ENCODE measurements at regions not wholly inside any gene's neighbourhood (a gene's known extent, or its start where the extent isn't known, plus 50 kb on each side); places are given as distances from the start of the nearest gene placed in this dataset.

- DNase-seq = no peak
- no peaks in the 10 kb centered on the region for H3K36me3 ChIP-seq (ENCODE audit: low read depth, missing control alignments)
- no peak for TF ChIP-seq POLR2A (IDR thresholded peaks at IDR 0.05)
- no peak for TF ChIP-seq CTCF (IDR thresholded peaks at IDR 0.05)
- no peaks in the 10 kb centered on the region for H3K27me3 ChIP-seq
- WGBS, 2 donors = 48% methylated on average over 6 of the region's 6 CpGs
- intact Hi-C loops (cut with DNase I; ENCODE audit: low total_unique reads) = no loop called here
- no peak overlapping the region for H3K27ac ChIP-seq
- H3K4me3 ChIP-seq = no peak overlapping the region
- no peaks in the 10 kb centered on the region for H3K4me1 ChIP-seq
- H3K9me3 ChIP-seq = no peaks in the 10 kb centered on the region
Measured at GRCh38 chr13:22135446-22135845, 464.6 kb downstream of the FGF9 start.

- H3K4me1 ChIP-seq = no peaks in the 10 kb centered on the region
- TF ChIP-seq POLR2A (IDR thresholded peaks at IDR 0.05) = no peak
- TF ChIP-seq CTCF (IDR thresholded peaks at IDR 0.05) = no peak
- no peaks in the 10 kb centered on the region for H3K9me3 ChIP-seq
- H3K27ac ChIP-seq = no peak overlapping the region
- no peaks in the 10 kb centered on the region for H3K27me3 ChIP-seq
- H3K36me3 ChIP-seq (ENCODE audit: low read depth, missing control alignments) = no peaks in the 10 kb centered on the region
- intact Hi-C loops (cut with DNase I; ENCODE audit: low total_unique reads) = no loop called here
- no peak overlapping the region for H3K4me3 ChIP-seq
- WGBS, 2 donors = 84 to 85% methylated on average over 4 of the region's 4 CpGs
- DNase-seq = no peak
Measured at GRCh38 chr13:22137361-22138050, 466.6 kb downstream of the FGF9 start.

- no peak overlapping the region for H3K4me3 ChIP-seq
- no peak for DNase-seq
- H3K27ac ChIP-seq = no peak overlapping the region
- no peaks in the 10 kb centered on the region for H3K36me3 ChIP-seq (ENCODE audit: low read depth, missing control alignments)
- TF ChIP-seq POLR2A (IDR thresholded peaks at IDR 0.05) (no peak), CTCF (IDR thresholded peaks at IDR 0.05) (no peak)
- no peaks in the 10 kb centered on the region for H3K27me3 ChIP-seq
- WGBS, 2 donors = 91 to 93% methylated on average over 8 of the region's 8 CpGs
- H3K4me1 ChIP-seq = no peaks in the 10 kb centered on the region
- intact Hi-C loops (cut with DNase I; ENCODE audit: low total_unique reads) = no loop called here
- H3K9me3 ChIP-seq = no peaks in the 10 kb centered on the region
Measured at GRCh38 chr13:22138947-22139346, 468.1 kb downstream of the FGF9 start.

GRCh38 chr13:22141716-22142115 lies 470.8 kb downstream of the FGF9 start:
- 89% methylated on average over 1 of the region's 1 CpG for WGBS, 2 donors
- intact Hi-C loops (cut with DNase I; ENCODE audit: low total_unique reads) = no loop called here
- no peaks in the 10 kb centered on the region for H3K27me3 ChIP-seq
- TF ChIP-seq POLR2A (IDR thresholded peaks at IDR 0.05) (no peak), CTCF (IDR thresholded peaks at IDR 0.05) (no peak)
- no peaks in the 10 kb centered on the region for H3K36me3 ChIP-seq (ENCODE audit: low read depth, missing control alignments)
- DNase-seq = no peak
- no peaks in the 10 kb centered on the region for H3K9me3 ChIP-seq
- no peaks in the 10 kb centered on the region for H3K4me1 ChIP-seq
- H3K27ac ChIP-seq = no peak overlapping the region
- no peak overlapping the region for H3K4me3 ChIP-seq

GRCh38 chr13:22143671-22144070 lies 472.8 kb downstream of the FGF9 start:
- no peaks in the 10 kb centered on the region for H3K9me3 ChIP-seq
- no peaks in the 10 kb centered on the region for H3K4me1 ChIP-seq
- no peak overlapping the region for H3K4me3 ChIP-seq
- no peaks in the 10 kb centered on the region for H3K36me3 ChIP-seq (ENCODE audit: low read depth, missing control alignments)
- TF ChIP-seq CTCF (IDR thresholded peaks at IDR 0.05) (no peak), POLR2A (IDR thresholded peaks at IDR 0.05) (no peak)
- intact Hi-C loops (cut with DNase I; ENCODE audit: low total_unique reads) = no loop called here
- 33 to 69% methylated on average over 1 of the region's 1 CpG for WGBS, 2 donors
- no peak for DNase-seq
- no peaks in the 10 kb centered on the region for H3K27me3 ChIP-seq
- no peak overlapping the region for H3K27ac ChIP-seq

All from testis (tissue), 2 donors.